IMR-90 (cell line): ENCODE measurements at regions not wholly inside any gene's neighbourhood (a gene's known extent, or its start where the extent isn't known, plus 50 kb on each side); places are given as distances from the start of the nearest gene placed in this dataset.

Source experiments
- ATAC-seq: fragments of 200-7000 bp; cut with Tn5 transposase; 2 replicates; pipeline ENCODE4 v1.9.1; 2020; ENCODE audit warnings: low read depth, mild to moderate bottlenecking, moderate library complexity
- BruUV-seq: library from RNA; stranded (reverse); fragments of 400-500 nt; replicated peaks from 2 replicates; lab custom pipeline; 2021; lab: Mats Ljungman, UMichigan
- CTCF ChIA-PET: fragments of 300-600 bp; formaldehyde crosslinking; extraction: SDS; loops from one replicate; lab custom pipeline; 2021; ENCODE audit warnings: antibody characterized with exemption; lab: Yijun Ruan, JAX
- POLR2A ChIA-PET: fragments of 300-600 bp; sonication (Branson Sonifier 250); formaldehyde crosslinking; loops from one replicate; lab custom pipeline; 2022; ENCODE audit warnings: antibody characterized with exemption; ENCODE audit not compliant: unreplicated experiment; lab: Charles Lee
- DNase-seq: peaks from one replicate; pipeline ENCODE4 v3.0.0; 2013
- H2AFZ ChIP-seq: replicated peaks from 2 replicates; pipeline ENCODE3; 2013; ENCODE audit warnings: low read length, mild to moderate bottlenecking; ENCODE audit not compliant: poor library complexity
- H2AK5ac ChIP-seq: 2 replicates; pipeline ENCODE4 v1.6.1; 2013; ENCODE audit warnings: low read depth, low read length, inconsistent platforms
- H2AK9ac ChIP-seq: replicated peaks from 2 replicates; pipeline ENCODE3; 2013; ENCODE audit warnings: mild to moderate bottlenecking, low read depth, low read length, moderate library complexity; ENCODE audit not compliant: poor library complexity
- H2BK120ac ChIP-seq: 2 replicates; pipeline ENCODE4 v1.6.1; 2013; ENCODE audit warnings: low read depth, low read length, inconsistent platforms
- H2BK15ac ChIP-seq: 3 replicates; pipeline ENCODE4 v1.6.1; 2013; ENCODE audit warnings: low read depth, low read length, inconsistent platforms
- H2BK20ac ChIP-seq: 2 replicates; pipeline ENCODE4 v1.6.1; 2013; ENCODE audit warnings: low read depth, mild to moderate bottlenecking, inconsistent platforms, low read length, moderate library complexity
- H2BK5ac ChIP-seq: 2 replicates; pipeline ENCODE4 v1.6.1; 2013; ENCODE audit warnings: mild to moderate bottlenecking, low read depth, low read length, inconsistent platforms; ENCODE audit not compliant: poor library complexity, severe bottlenecking
- H3K14ac ChIP-seq: replicated peaks from 2 replicates; pipeline ENCODE4 v1.6.1; 2013; ENCODE audit warnings: low read depth, low read length, inconsistent platforms
- H3K18ac ChIP-seq: 2 replicates; pipeline ENCODE4 v1.6.1; 2013; ENCODE audit warnings: low read depth, low read length, control low read depth
- H3K23ac ChIP-seq: 2 replicates; pipeline ENCODE4 v1.6.1; 2013; ENCODE audit warnings: low read depth, low read length, inconsistent platforms
- H3K27ac ChIP-seq: 2 replicates; pipeline ENCODE4 v1.5.1; 2013; ENCODE audit warnings: mild to moderate bottlenecking, control low read depth, low read length; ENCODE audit not compliant: insufficient read depth
- H3K27me3 ChIP-seq: 2 replicates; pipeline ENCODE4 v1.6.1; 2013; ENCODE audit warnings: low read length; ENCODE audit not compliant: control insufficient read depth, insufficient read depth
- H3K36me3 ChIP-seq: 2 replicates; pipeline ENCODE4 v1.6.1; 2013; ENCODE audit warnings: low read length, mixed read lengths; ENCODE audit not compliant: control insufficient read depth, insufficient read depth
- H3K4ac ChIP-seq: 2 replicates; pipeline ENCODE4 v1.6.1; 2013; ENCODE audit warnings: low read depth, low read length, inconsistent platforms
- H3K4me1 ChIP-seq: 2 replicates; pipeline ENCODE4 v1.6.1; 2013; ENCODE audit warnings: low read length, mixed read lengths; ENCODE audit not compliant: control insufficient read depth, insufficient read depth
- H3K4me2 ChIP-seq: 2 replicates; pipeline ENCODE4 v1.6.1; 2013; ENCODE audit warnings: low read depth, mild to moderate bottlenecking, control low read depth, low read length, moderate library complexity
- H3K4me3 ChIP-seq: 2 replicates; pipeline ENCODE4 v1.5.1; 2013; ENCODE audit warnings: low read depth, mild to moderate bottlenecking, control low read depth, low read length, moderate library complexity; ENCODE audit not compliant: insufficient read depth
- H3K56ac ChIP-seq: 2 replicates; pipeline ENCODE4 v1.6.1; 2013; ENCODE audit warnings: low read length, inconsistent platforms; ENCODE audit not compliant: insufficient read depth; ENCODE audit errors: extremely low read depth
- H3K79me1 ChIP-seq, 2 experiments: 2 replicates each; pipeline ENCODE4 v1.6.1; 2013; ENCODE audit warnings: low read length in 2 of 2, inconsistent platforms in 1 of 2, low read depth in 1 of 2
- H3K9ac ChIP-seq: 2 replicates; pipeline ENCODE4 v1.6.1; 2013; ENCODE audit warnings: low read depth, low read length, control low read depth
- H3K9me1 ChIP-seq: 2 replicates; pipeline ENCODE4 v1.6.1; 2013; ENCODE audit warnings: low read length, inconsistent platforms; ENCODE audit not compliant: insufficient read depth
- H3K9me3 ChIP-seq: 2 replicates; pipeline ENCODE4 v1.6.1; 2013; ENCODE audit warnings: low read length; ENCODE audit not compliant: control insufficient read depth, insufficient read depth
- H4K20me1 ChIP-seq: 2 replicates; pipeline ENCODE4 v1.6.1; 2013; ENCODE audit warnings: low read length, inconsistent platforms; ENCODE audit not compliant: insufficient read depth
- H4K5ac ChIP-seq: 2 replicates; pipeline ENCODE4 v1.6.1; 2013; ENCODE audit warnings: mild to moderate bottlenecking, low read depth, low read length, control low read depth
- H4K8ac ChIP-seq, 2 experiments: 2 replicates each; pipeline ENCODE4 v1.6.1; 2013; ENCODE audit warnings: low read depth in 2 of 2, low read length in 2 of 2, control low read depth in 1 of 2, inconsistent platforms in 1 of 2
- H4K91ac ChIP-seq: 2 replicates; pipeline ENCODE4 v1.6.1; 2013; ENCODE audit warnings: low read depth, low read length, inconsistent platforms; ENCODE audit not compliant: insufficient read depth
- BHLHE40 ChIP-seq: fragments of 150-350 bp; IDR thresholded peaks from 2 replicates; pipeline ENCODE4 v1.6.1; 2016; ENCODE audit warnings: mild to moderate bottlenecking, low read depth, low read length
- CEBPB ChIP-seq: IDR thresholded peaks from 2 replicates; pipeline ENCODE4 v1.6.1; 2012; ENCODE audit warnings: low read depth, low read length, improper control_type of control experiment
- CHD1 ChIP-seq: IDR thresholded peaks from 2 replicates; pipeline ENCODE4 v1.6.1; 2012; ENCODE audit warnings: low read depth, low read length, improper control_type of control experiment
- CTCF ChIP-seq: conservative IDR thresholded peaks from 2 replicates; pipeline ENCODE4 v1.5.1; 2012; ENCODE audit warnings: mild to moderate bottlenecking, low read depth, low read length, improper control_type of control experiment
- FOS ChIP-seq: fragments of 150-350 bp; IDR thresholded peaks from 2 replicates; pipeline ENCODE4 v1.6.1; 2016; ENCODE audit warnings: low read depth, low read length
- MAFK ChIP-seq: IDR thresholded peaks from 2 replicates; pipeline ENCODE4 v1.6.1; 2012; ENCODE audit warnings: low read depth, low read length, improper control_type of control experiment
- MAZ ChIP-seq: IDR thresholded peaks from 2 replicates; pipeline ENCODE4 v1.6.1; 2012; ENCODE audit warnings: low read depth, mild to moderate bottlenecking, low read length, improper control_type of control experiment, moderate library complexity, borderline replicate concordance
- MXI1 ChIP-seq: IDR thresholded peaks from 2 replicates; pipeline ENCODE4 v1.6.1; 2012; ENCODE audit warnings: low read depth, mild to moderate bottlenecking, low read length, moderate library complexity, borderline replicate concordance
- NFE2L2 ChIP-seq: fragments of 150-350 bp; IDR thresholded peaks from 2 replicates; pipeline ENCODE4 v1.6.1; 2016; ENCODE audit warnings: low read depth, mild to moderate bottlenecking, low read length
- POLR2A ChIP-seq: IDR thresholded peaks from 2 replicates; pipeline ENCODE4 v1.6.1; 2012; ENCODE audit warnings: mild to moderate bottlenecking, low read depth, low read length
- RAD21 ChIP-seq: IDR thresholded peaks from 2 replicates; pipeline ENCODE4 v1.6.1; 2012; ENCODE audit warnings: low read length, improper control_type of control experiment
- RCOR1 ChIP-seq: IDR thresholded peaks from 2 replicates; pipeline ENCODE4 v1.6.1; 2012; ENCODE audit warnings: mild to moderate bottlenecking, low read length, improper control_type of control experiment; ENCODE audit not compliant: insufficient replicate concordance
- RFX5 ChIP-seq: IDR thresholded peaks from 2 replicates; pipeline ENCODE4 v1.8.0; 2012; ENCODE audit warnings: low read depth, mild to moderate bottlenecking, low read length, moderate library complexity
- SMC3 ChIP-seq: fragments of 150-350 bp; IDR thresholded peaks from 2 replicates; pipeline ENCODE4 v1.6.1; 2016; ENCODE audit warnings: low read depth, mild to moderate bottlenecking, antibody characterized with exemption, low read length, moderate library complexity
- USF2 ChIP-seq: fragments of 150-350 bp; IDR thresholded peaks from 2 replicates; pipeline ENCODE4 v1.6.1; 2017; ENCODE audit warnings: mild to moderate bottlenecking, antibody characterized with exemption, low read length, low read depth
- WGBS, 2 experiments: methylation state at CpG; one replicate each; pipeline versions ENCODE4 v1.1.5 to v1.1.7; 2013; ENCODE audit warnings: missing lambda C conversion rate in 2 of 2; ENCODE audit not compliant: insufficient read length in 1 of 2; ENCODE audit errors: extremely low coverage in 2 of 2; 5-methylcytosine and 5-hydroxymethylcytosine counted together
- dilution Hi-C: fragments of 300-500 bp; cut with HindIII; formaldehyde crosslinking; loops from one replicate; pipeline ENCODE4 v1.14.3; 2018; ENCODE audit warnings: low sequenced_read_pairs; ENCODE audit not compliant: unreplicated experiment
- in situ Hi-C: fragments of 300-500 bp; cut with MboI; formaldehyde crosslinking; loops from 3 replicates; pipeline ENCODE4 v1.14.3; 2019; ENCODE audit warnings: low sequenced_read_pairs, inconsistent platforms, mixed read lengths
- intact Hi-C: fragments of 100-400 bp; cut with micrococcal nuclease; formaldehyde crosslinking; loops from 2 replicates; pipeline ENCODE4 v1.10.0; 2022
- TF ChIP-seq, protein P1 (sequence below): fragments of 150-350 bp; IDR thresholded peaks from 2 replicates; pipeline ENCODE4 v1.6.1; 2016; ENCODE audit warnings: low read depth, mild to moderate bottlenecking, low read length, moderate library complexity, borderline replicate concordance

DNA sequence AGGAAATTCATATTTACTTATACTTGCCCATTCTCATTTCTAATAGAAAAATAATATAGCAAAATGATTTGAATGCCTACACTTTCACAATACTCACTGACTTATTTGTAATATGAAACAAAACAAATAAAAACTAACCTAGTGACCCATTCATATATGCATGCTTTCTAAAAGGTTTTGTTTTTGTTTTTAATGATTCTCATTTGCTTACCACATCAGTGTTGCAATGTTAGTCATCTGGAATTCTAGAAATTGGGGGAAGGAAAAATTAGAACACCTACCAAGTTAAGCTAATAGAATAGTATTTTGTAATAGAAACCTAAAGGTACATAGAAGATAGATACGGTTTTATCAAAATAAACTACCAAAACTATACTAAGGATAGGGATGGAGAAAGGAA lies 214.1 kb upstream of the CNTN6 start:
- no peak overlapping the region for H3K4me2 ChIP-seq
- no peaks in the 10 kb centered on the region for H3K4me1 ChIP-seq
- H2BK20ac ChIP-seq: no peak overlapping the region
- no TSS peak for BruUV-seq
- in situ Hi-C loops (no loop called here), intact Hi-C loops (no loop called here), dilution Hi-C loops (no loop called here)
- POLR2A ChIA-PET: no interaction called here
- no peak overlapping the region for H3K23ac ChIP-seq
- H2BK120ac ChIP-seq: no peak overlapping the region
- H3K4ac ChIP-seq: no peak overlapping the region
- H3K9me3 ChIP-seq: no peaks in the 10 kb centered on the region; the same call in 1 of the 2 replicates
- H2BK15ac ChIP-seq: no peak overlapping the region
- H4K8ac ChIP-seq: no peak overlapping the region
- no peaks in the 10 kb centered on the region for H3K36me3 ChIP-seq
- WGBS, 2 experiments: no CpG with 5 or more reads among the region's 1 CpG
- H2AK9ac ChIP-seq: no peak overlapping the region
- H4K91ac ChIP-seq: no peak overlapping the region
- no peak overlapping the region for H3K56ac ChIP-seq
- H3K14ac ChIP-seq: no peak overlapping the region
- no peak overlapping the region for H2AFZ ChIP-seq
- no peak overlapping the region for H3K9ac ChIP-seq
- CTCF ChIA-PET: no interaction called here
- no peak overlapping the region for H3K4me3 ChIP-seq
- H3K18ac ChIP-seq: no peak overlapping the region
- H4K20me1 ChIP-seq: no peaks in the 10 kb centered on the region
- no peaks in the 10 kb centered on the region for H3K27me3 ChIP-seq
- no peak overlapping the region for H3K27ac ChIP-seq
- H2AK5ac ChIP-seq: no peak overlapping the region
- H3K9me1 ChIP-seq: no peaks in the 10 kb centered on the region
- no peaks in the 10 kb centered on the region for H3K79me1 ChIP-seq
- no peak for ATAC-seq
- H4K5ac ChIP-seq: no peak overlapping the region
- no peak overlapping the region for H2BK5ac ChIP-seq
- TF ChIP-seq SMC3 (no peak), CTCF (no peak), RFX5 (no peak), CHD1 (no peak), USF2 (no peak), MAFK (no peak), FOS (no peak), RAD21 (no peak), BHLHE40 (no peak), CEBPB (no peak), RCOR1 (no peak), NFE2L2 (no peak), MXI1 (no peak), MAZ (no peak), POLR2A (no peak)
- TF ChIP-seq, protein P1, sequence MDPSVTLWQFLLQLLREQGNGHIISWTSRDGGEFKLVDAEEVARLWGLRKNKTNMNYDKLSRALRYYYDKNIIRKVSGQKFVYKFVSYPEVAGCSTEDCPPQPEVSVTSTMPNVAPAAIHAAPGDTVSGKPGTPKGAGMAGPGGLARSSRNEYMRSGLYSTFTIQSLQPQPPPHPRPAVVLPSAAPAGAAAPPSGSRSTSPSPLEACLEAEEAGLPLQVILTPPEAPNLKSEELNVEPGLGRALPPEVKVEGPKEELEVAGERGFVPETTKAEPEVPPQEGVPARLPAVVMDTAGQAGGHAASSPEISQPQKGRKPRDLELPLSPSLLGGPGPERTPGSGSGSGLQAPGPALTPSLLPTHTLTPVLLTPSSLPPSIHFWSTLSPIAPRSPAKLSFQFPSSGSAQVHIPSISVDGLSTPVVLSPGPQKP: no peak
- no peak for DNase-seq
